Kidney (tissue), 13 donors: ENCODE measurements at regions not wholly inside any gene's neighbourhood (a gene's known extent, or its start where the extent isn't known, plus 50 kb on each side); places are given as distances from the start of the nearest gene placed in this dataset.

Experiments
- DNase-seq, 5 donors: peaks; one replicate each; pipeline ENCODE4 v3.0.0-alpha.2; 2013 to 2020
- FAIRE-seq: peaks from 2 replicates; lab custom pipeline; 2012; peaks lifted over from hg19 to GRCh38; lab: Jason Lieb, UNC
- H3K27ac ChIP-seq, 2 donors: one replicate each; pipeline ENCODE4 v1.7.0; 2013; ENCODE audit warnings: low read depth in 2 of 2, low read length in 2 of 2, inconsistent platforms in 1 of 2
- H3K27me3 ChIP-seq: one replicate; pipeline ENCODE4 v1.7.1; 2013; ENCODE audit warnings: low read length, inconsistent platforms; ENCODE audit not compliant: control insufficient read depth, insufficient read depth
- H3K36me3 ChIP-seq, 3 donors: one replicate each; pipeline versions ENCODE4 v1.7.0 to v1.7.1; 2013; ENCODE audit warnings: low read length in 3 of 3, control low read depth in 1 of 3, inconsistent platforms in 1 of 3; ENCODE audit not compliant: insufficient read depth in 3 of 3, control insufficient read depth in 2 of 3
- H3K4me1 ChIP-seq, 3 donors: one replicate each; pipeline versions ENCODE4 v1.7.0 to v1.7.1; 2013; ENCODE audit warnings: low read length in 3 of 3, inconsistent platforms in 1 of 3, low read depth in 1 of 3; ENCODE audit not compliant: control insufficient read depth in 2 of 3, insufficient read depth in 2 of 3
- H3K4me3 ChIP-seq, 3 donors: one replicate each; pipeline versions ENCODE4 v1.7.0 to v1.8.1; 2013; ENCODE audit warnings: low read length in 3 of 3, control low read depth in 1 of 3, inconsistent platforms in 1 of 3
- H3K9ac ChIP-seq, 3 donors: one replicate each; pipeline versions ENCODE4 v1.7.0 to v1.7.1; 2013; ENCODE audit warnings: low read length in 3 of 3, control low read depth in 1 of 3, inconsistent platforms in 1 of 3
- H3K9me3 ChIP-seq, 3 donors: one replicate each; pipeline versions ENCODE4 v1.7.0 to v1.7.1; 2013; ENCODE audit warnings: low read length in 3 of 3, control low read depth in 1 of 3, inconsistent platforms in 1 of 3; ENCODE audit not compliant: control insufficient read depth in 2 of 3, insufficient read depth in 1 of 3
- intact Hi-C: fragments of 100-400 bp; cut with DNase I; formaldehyde crosslinking; loops from one replicate; pipeline ENCODE4 v1.11.1; 2022
- TF ChIP-seq, protein P1 (sequence below): IDR thresholded peaks from 3 replicates; pipeline ENCODE4 v1.5.1; 2012; ENCODE audit warnings: mild to moderate bottlenecking, moderate library complexity, borderline replicate concordance; ENCODE audit not compliant: insufficient read depth; ENCODE audit errors: extremely low read depth
- donor health status: control.
- donor health status: control.
- donor health status: control.
- donor health status: control.
- donor health status: control.
- donor health status: DM: yes; HTN: yes; CAD: no.
- donor health status: Normal renal cell carcinoma (clear cell type).

DNA sequence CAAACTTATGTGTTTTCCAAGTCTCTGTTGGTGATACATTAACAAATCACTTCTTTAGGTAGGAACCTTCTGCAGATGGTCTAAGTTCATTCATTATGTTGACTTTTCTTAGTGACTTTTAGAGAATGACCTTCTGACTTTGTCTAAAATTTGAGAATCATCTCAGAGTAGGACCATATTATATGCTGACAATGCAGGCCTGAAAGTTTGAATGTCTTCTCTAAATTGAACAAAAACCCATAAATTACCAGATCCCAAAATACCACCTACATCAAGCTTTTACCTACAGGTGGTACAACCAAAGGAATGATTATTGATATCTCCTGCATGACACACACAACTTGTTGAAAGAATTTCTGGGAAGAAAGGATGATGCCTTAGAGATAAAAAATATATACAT lies 191.5 kb downstream of the SOD2 start:
- Histone ChIP-seq H3K4me3 (no peak overlapping the region), H3K27ac (no peak overlapping the region), H3K9me3 (peaks cover 0 to 3% (median 0%) of the 10 kb centered on the region in 3 donors), H3K27me3 (no peaks in the 10 kb centered on the region), H3K9ac (no peak overlapping the region), H3K4me1 (no peaks in the 10 kb centered on the region), H3K36me3 (no peaks in the 10 kb centered on the region)
- TF ChIP-seq, protein P1, sequence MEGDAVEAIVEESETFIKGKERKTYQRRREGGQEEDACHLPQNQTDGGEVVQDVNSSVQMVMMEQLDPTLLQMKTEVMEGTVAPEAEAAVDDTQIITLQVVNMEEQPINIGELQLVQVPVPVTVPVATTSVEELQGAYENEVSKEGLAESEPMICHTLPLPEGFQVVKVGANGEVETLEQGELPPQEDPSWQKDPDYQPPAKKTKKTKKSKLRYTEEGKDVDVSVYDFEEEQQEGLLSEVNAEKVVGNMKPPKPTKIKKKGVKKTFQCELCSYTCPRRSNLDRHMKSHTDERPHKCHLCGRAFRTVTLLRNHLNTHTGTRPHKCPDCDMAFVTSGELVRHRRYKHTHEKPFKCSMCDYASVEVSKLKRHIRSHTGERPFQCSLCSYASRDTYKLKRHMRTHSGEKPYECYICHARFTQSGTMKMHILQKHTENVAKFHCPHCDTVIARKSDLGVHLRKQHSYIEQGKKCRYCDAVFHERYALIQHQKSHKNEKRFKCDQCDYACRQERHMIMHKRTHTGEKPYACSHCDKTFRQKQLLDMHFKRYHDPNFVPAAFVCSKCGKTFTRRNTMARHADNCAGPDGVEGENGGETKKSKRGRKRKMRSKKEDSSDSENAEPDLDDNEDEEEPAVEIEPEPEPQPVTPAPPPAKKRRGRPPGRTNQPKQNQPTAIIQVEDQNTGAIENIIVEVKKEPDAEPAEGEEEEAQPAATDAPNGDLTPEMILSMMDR: no peak
- intact Hi-C loops: no loop called here
- FAIRE-seq (no peak), DNase-seq (no peak)

DNA sequence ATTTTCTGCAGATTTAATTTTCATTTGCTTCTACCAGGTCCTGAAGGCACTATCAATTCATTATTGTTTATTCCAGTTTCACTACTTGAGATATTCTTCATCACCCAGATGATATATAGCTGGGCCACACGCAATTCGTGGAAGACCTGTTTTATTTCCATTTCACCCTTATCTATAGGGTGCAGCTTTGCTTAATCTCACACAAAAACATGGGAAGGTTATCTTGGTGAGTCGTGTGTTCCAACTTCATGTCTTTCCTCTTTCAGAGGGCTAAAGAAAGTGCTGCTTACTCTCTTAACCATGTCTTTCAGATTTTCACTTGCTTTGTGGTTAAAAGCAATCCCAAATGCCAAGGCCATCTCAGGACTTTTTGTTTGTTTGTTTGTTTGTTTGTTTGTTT lies 194.0 kb downstream of the SOD2 start:
- H3K36me3 ChIP-seq: no peaks in the 10 kb centered on the region
- H3K27ac ChIP-seq: no peak overlapping the region
- TF ChIP-seq, protein P1: no peak
- H3K4me3 ChIP-seq: no peak overlapping the region
- no peak for DNase-seq
- H3K9me3 ChIP-seq: peaks cover 0 to 3% (median 0%) of the 10 kb centered on the region in 3 donors
- H3K27me3 ChIP-seq: no peaks in the 10 kb centered on the region
- no peak for FAIRE-seq
- H3K4me1 ChIP-seq: no peaks in the 10 kb centered on the region
- intact Hi-C loops: no loop called here
- no peak overlapping the region for H3K9ac ChIP-seq

DNA sequence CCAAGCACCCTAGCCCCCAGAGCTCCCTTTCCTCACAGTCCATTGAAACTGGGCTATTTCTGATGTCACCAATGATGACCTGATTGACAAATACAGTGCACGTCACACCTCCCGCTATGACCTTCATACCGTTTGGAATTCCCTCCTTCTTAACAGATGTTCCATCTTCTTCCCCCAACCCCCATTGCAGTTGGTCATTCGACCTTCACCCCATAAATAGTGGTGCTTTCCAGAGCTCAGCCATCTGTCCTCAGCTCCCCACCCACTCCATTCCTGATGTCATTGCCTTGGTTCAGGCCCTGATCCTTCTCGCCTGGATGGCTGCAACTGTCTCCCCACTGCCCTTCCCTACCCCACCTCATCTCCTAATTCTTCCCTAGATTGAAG lies 198.5 kb downstream of the SOD2 start:
- peaks cover 0 to 3% (median 0%) of the 10 kb centered on the region in 3 donors for H3K9me3 ChIP-seq
- no peaks in the 10 kb centered on the region for H3K27me3 ChIP-seq
- intact Hi-C loops: no loop called here
- no peak overlapping the region for H3K4me3 ChIP-seq
- no peak for FAIRE-seq
- no peak overlapping the region for H3K9ac ChIP-seq
- TF ChIP-seq, protein P1: no peak
- H3K4me1 ChIP-seq: no peaks in the 10 kb centered on the region
- no peaks in the 10 kb centered on the region for H3K36me3 ChIP-seq
- no peak overlapping the region for H3K27ac ChIP-seq
- peak in 1 of 5 donors; percentile 21 for DNase-seq

DNA sequence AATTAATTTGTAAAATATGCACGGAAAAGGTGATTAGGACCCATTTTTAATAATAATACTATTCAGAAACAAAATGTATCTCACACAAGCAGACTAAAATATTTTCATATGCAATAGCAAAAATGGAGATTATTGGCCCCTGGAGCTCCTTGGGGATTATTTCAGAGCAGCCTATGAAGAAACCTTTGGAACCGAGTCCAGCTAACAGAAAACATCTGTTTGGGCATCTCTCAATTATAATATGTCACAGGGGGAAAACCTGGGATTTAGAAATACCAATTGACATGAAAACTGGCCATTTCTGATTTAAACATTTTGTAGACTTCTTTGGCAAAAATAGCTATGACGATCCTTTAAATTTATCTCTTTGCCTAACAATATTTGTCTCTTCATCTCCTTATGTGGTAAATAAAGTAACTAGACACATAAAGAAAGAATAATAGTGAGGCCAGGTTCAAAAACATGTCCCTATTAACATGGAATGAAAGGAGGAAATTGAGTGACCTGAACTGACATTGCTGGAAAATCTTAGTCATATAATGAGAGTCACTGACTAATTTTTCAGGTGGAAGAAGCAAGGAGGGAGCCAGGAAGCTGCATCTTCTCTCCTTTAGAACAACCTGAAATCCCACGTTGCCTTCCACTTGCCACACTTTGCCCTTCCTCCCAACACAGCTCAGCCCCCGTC lies 199.0 kb downstream of the SOD2 start:
- Histone ChIP-seq H3K36me3 (no peaks in the 10 kb centered on the region), H3K27ac (no peak overlapping the region), H3K4me1 (no peaks in the 10 kb centered on the region), H3K4me3 (no peak overlapping the region), H3K27me3 (no peaks in the 10 kb centered on the region), H3K9me3 (peaks cover 0 to 2% (median 0%) of the 10 kb centered on the region in 3 donors), H3K9ac (no peak overlapping the region)
- FAIRE-seq (no peak), DNase-seq (no peak)
- TF ChIP-seq, protein P1: no peak
- intact Hi-C loops: no loop called here
